ENCODE measurements at regions not wholly inside any gene's neighbourhood (a gene's known extent, or its start where the extent isn't known, plus 50 kb on each side); places are given as distances from the start of the nearest gene placed in this dataset.

DNA sequence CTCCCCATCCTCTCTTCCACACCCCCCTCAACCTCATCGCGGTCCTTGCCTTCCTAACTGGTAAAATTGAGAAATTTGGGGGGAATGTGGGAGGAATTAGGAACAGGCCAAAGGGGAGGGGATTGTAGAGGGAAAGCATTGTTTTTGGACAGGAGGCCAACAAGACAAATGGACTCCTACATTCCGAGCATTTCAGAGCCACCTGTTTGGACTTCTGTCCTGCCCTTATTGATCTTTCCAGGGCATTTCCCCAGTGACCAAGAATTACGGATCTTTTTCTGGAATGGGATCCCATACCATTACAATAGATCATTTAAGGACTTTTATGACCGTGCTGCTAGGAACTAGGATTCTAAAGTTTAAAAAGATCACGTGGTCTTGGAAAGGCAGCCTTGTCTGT lies 221.3 kb upstream of the ASIC2 start:
- TF ChIP-seq, protein P1, sequence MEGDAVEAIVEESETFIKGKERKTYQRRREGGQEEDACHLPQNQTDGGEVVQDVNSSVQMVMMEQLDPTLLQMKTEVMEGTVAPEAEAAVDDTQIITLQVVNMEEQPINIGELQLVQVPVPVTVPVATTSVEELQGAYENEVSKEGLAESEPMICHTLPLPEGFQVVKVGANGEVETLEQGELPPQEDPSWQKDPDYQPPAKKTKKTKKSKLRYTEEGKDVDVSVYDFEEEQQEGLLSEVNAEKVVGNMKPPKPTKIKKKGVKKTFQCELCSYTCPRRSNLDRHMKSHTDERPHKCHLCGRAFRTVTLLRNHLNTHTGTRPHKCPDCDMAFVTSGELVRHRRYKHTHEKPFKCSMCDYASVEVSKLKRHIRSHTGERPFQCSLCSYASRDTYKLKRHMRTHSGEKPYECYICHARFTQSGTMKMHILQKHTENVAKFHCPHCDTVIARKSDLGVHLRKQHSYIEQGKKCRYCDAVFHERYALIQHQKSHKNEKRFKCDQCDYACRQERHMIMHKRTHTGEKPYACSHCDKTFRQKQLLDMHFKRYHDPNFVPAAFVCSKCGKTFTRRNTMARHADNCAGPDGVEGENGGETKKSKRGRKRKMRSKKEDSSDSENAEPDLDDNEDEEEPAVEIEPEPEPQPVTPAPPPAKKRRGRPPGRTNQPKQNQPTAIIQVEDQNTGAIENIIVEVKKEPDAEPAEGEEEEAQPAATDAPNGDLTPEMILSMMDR (conservative IDR thresholded peaks at IDR 0.05; ENCODE audit: low read length) = no peak
- TF ChIP-seq EZH2phosphoT487 (IDR thresholded peaks at IDR 0.05; ENCODE audit: borderline replicate concordance) = no peak

Data from Loucy (cell line).